GM12864 (cell line): ENCODE measurements at regions not wholly inside any gene's neighbourhood (a gene's known extent, or its start where the extent isn't known, plus 50 kb on each side); places are given as distances from the start of the nearest gene placed in this dataset.
A peak's percentile ranks its signal among the peaks of the same experiment; 100 is the strongest.
"Not testable (repeated sequence)": the region's sequence is repeated elsewhere in the genome, so short reads cannot be mapped to it uniquely, and the experiment has no call there.

Experiments
- DNase-seq: peaks from one replicate; pipeline ENCODE4 v3.0.0-alpha.2; 2011; ENCODE audit warnings: low read depth
- H3K4me3 ChIP-seq: 2 replicates; pipeline ENCODE4 v1.5.1; 2011; ENCODE audit warnings: mild to moderate bottlenecking, low read depth, low read length, control low read depth
- CTCF ChIP-seq: IDR thresholded peaks from 2 replicates; pipeline ENCODE4 v1.5.1; 2011; ENCODE audit warnings: low read depth, mild to moderate bottlenecking, moderate library complexity, low read length, control low read depth, inconsistent platforms; ENCODE audit errors: missing control alignments

- DNase-seq = no peak
- no peak for TF ChIP-seq CTCF
- H3K4me3 ChIP-seq = no peak overlapping the region
These were observed 1071.1 kb upstream of the CITED2 start for GRCh38 chr6:140445474-140446004.

GRCh38 chr6:140443112-140443511 is 1068.7 kb upstream of the CITED2 start:
- H3K4me3 ChIP-seq, DNase-seq: not testable (repeated sequence)

GRCh38 chr6:140441256-140441655 is 1066.8 kb upstream of the CITED2 start:
- TF ChIP-seq CTCF = peak; percentile 10
- DNase-seq = no peak
- H3K4me3 ChIP-seq = no peak overlapping the region

- no peak for TF ChIP-seq CTCF
- no peak for DNase-seq
- H3K4me3 ChIP-seq = no peak overlapping the region
These were observed 1065.9 kb upstream of the CITED2 start for GRCh38 chr6:140440223-140440835.

GRCh38 chr6:140438346-140438735 is 1063.9 kb upstream of the CITED2 start:
- no peak for TF ChIP-seq CTCF

GRCh38 chr6:140437619-140438345 is 1063.3 kb upstream of the CITED2 start:
- DNase-seq = no peak
- no peak overlapping the region for H3K4me3 ChIP-seq
- TF ChIP-seq CTCF = no peak

More at GRCh38 chr6:140438346-140438735, 1063.9 kb upstream of the CITED2 start:
- DNase-seq = no peak
- H3K4me3 ChIP-seq = no peak overlapping the region

- TF ChIP-seq CTCF = no peak
- DNase-seq = no peak
These were observed 1061.8 kb upstream of the CITED2 start for GRCh38 chr6:140436023-140436811.

More at GRCh38 chr6:140436023-140436811, 1061.8 kb upstream of the CITED2 start:
- no peak overlapping the region for H3K4me3 ChIP-seq
